H1 (cell line): ENCODE measurements at regions not wholly inside any gene's neighbourhood (a gene's known extent, or its start where the extent isn't known, plus 50 kb on each side); places are given as distances from the start of the nearest gene placed in this dataset.

Experiments
- EZH2 ChIP-seq: fragments of 200-600 bp; sonication (generic); IDR thresholded peaks from 2 replicates; pipeline ENCODE4 v1.7.1; 2012; ENCODE audit warnings: low read depth, mild to moderate bottlenecking, moderate library complexity, low read length, inconsistent platforms; ENCODE audit not compliant: severe bottlenecking
- RNF2 ChIP-seq: fragments of 200-900, 300-1000 bp; sonication (generic); IDR thresholded peaks from 2 replicates; pipeline ENCODE4 v1.7.1; 2016; ENCODE audit warnings: borderline replicate concordance, low read depth, mild to moderate bottlenecking, antibody characterized with exemption, low read length; ENCODE audit not compliant: poor library complexity, severe bottlenecking; ENCODE audit errors: missing control alignments
- TCF12 ChIP-seq: IDR thresholded peaks from 2 replicates; pipeline ENCODE4 v1.6.1; 2011; ENCODE audit warnings: low read depth, mild to moderate bottlenecking, low read length
- TF ChIP-seq, protein P1 (sequence below): IDR thresholded peaks from 2 replicates; pipeline ENCODE4 v1.6.1; 2012; ENCODE audit warnings: low read length, inconsistent platforms

- no peak for TF ChIP-seq RNF2
- TF ChIP-seq, protein P1, sequence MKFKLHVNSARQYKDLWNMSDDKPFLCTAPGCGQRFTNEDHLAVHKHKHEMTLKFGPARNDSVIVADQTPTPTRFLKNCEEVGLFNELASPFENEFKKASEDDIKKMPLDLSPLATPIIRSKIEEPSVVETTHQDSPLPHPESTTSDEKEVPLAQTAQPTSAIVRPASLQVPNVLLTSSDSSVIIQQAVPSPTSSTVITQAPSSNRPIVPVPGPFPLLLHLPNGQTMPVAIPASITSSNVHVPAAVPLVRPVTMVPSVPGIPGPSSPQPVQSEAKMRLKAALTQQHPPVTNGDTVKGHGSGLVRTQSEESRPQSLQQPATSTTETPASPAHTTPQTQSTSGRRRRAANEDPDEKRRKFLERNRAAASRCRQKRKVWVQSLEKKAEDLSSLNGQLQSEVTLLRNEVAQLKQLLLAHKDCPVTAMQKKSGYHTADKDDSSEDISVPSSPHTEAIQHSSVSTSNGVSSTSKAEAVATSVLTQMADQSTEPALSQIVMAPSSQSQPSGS: no peak
- no peak for TF ChIP-seq TCF12
- no peak for TF ChIP-seq EZH2
Measured at GRCh38 chr6:1509241-1509640, 100.5 kb upstream of the FOXC1 start (continued).
